ENCODE measurements at regions not wholly inside any gene's neighbourhood (a gene's known extent, or its start where the extent isn't known, plus 50 kb on each side); places are given as distances from the start of the nearest gene placed in this dataset.

GRCh38 chr14:83096092-83096491 is 1562.4 kb upstream of the SEL1L start:
- DNase-seq: no peak
- Histone ChIP-seq H3K27me3 (no peaks in the 10 kb centered on the region), H3K4me1 (no peaks in the 10 kb centered on the region), H3K9me3 (no peaks in the 10 kb centered on the region), H3K36me3 (no peaks in the 10 kb centered on the region), H3K4me3 (no peak overlapping the region), H3K27ac (no peak overlapping the region)
- WGBS, 2 donors (ENCODE audit: low coverage in 1 of 2): 64 to 65% methylated on average over 1 of the region's 1 CpG
- TF ChIP-seq POLR2AphosphoS5 (IDR thresholded peaks at IDR 0.05) (no peak), POLR2A (IDR thresholded peaks at IDR 0.05) (no peak), CTCF (IDR thresholded peaks at IDR 0.05) (no peak), EP300 (IDR thresholded peaks at IDR 0.05; ENCODE audit: low read depth) (no peak)
- in situ Hi-C loops (cut with MboI; ENCODE audit: low pct_ligation_motif_present in 1 of 4, low pct_unique_long_range_greater_than_20kb in 1 of 4, low sequenced_read_pairs in 3 of 4) (no loop called here), intact Hi-C loops (cut with DNase I; ENCODE audit: low total_unique reads) (no loop called here)

- 27 to 47% methylated on average over 1 of the region's 1 CpG for WGBS, 2 donors (ENCODE audit: low coverage in 1 of 2)
- Histone ChIP-seq H3K4me3 (no peak overlapping the region), H3K27ac (no peak overlapping the region), H3K36me3 (no peaks in the 10 kb centered on the region), H3K9me3 (no peaks in the 10 kb centered on the region), H3K4me1 (no peaks in the 10 kb centered on the region), H3K27me3 (no peaks in the 10 kb centered on the region)
- TF ChIP-seq POLR2A (IDR thresholded peaks at IDR 0.05): no peak
- TF ChIP-seq POLR2AphosphoS5 (IDR thresholded peaks at IDR 0.05): no peak
- TF ChIP-seq EP300 (IDR thresholded peaks at IDR 0.05; ENCODE audit: low read depth): no peak
- no peak for DNase-seq
- intact Hi-C loops (cut with DNase I; ENCODE audit: low total_unique reads): no loop called here
- in situ Hi-C loops (cut with MboI; ENCODE audit: low pct_ligation_motif_present in 1 of 4, low pct_unique_long_range_greater_than_20kb in 1 of 4, low sequenced_read_pairs in 3 of 4): no loop called here
Observed at GRCh38 chr14:83101846-83102245, 1568.2 kb upstream of the SEL1L start.

- intact Hi-C loops (cut with DNase I; ENCODE audit: low total_unique reads) (no loop called here), in situ Hi-C loops (cut with MboI; ENCODE audit: low pct_ligation_motif_present in 1 of 4, low pct_unique_long_range_greater_than_20kb in 1 of 4, low sequenced_read_pairs in 3 of 4) (no loop called here)
- Histone ChIP-seq H3K27ac (no peak overlapping the region), H3K36me3 (no peaks in the 10 kb centered on the region), H3K4me1 (no peaks in the 10 kb centered on the region), H3K9me3 (no peaks in the 10 kb centered on the region), H3K27me3 (no peaks in the 10 kb centered on the region), H3K4me3 (no peak overlapping the region)
- no peak for DNase-seq
- 86 to 93% methylated on average over 6 of the region's 6 CpGs for WGBS, 2 donors (ENCODE audit: low coverage in 1 of 2)
- TF ChIP-seq POLR2AphosphoS5 (IDR thresholded peaks at IDR 0.05) (no peak), CTCF (IDR thresholded peaks at IDR 0.05) (no peak), POLR2A (IDR thresholded peaks at IDR 0.05) (no peak), EP300 (IDR thresholded peaks at IDR 0.05; ENCODE audit: low read depth) (no peak)
Observed at GRCh38 chr14:83118029-83118428, 1584.4 kb upstream of the SEL1L start.

- in situ Hi-C loops (cut with MboI; ENCODE audit: low pct_ligation_motif_present in 1 of 4, low pct_unique_long_range_greater_than_20kb in 1 of 4, low sequenced_read_pairs in 3 of 4): no loop called here
- no peak for TF ChIP-seq POLR2A (IDR thresholded peaks at IDR 0.05)
Observed at GRCh38 chr14:83120187-83120586, 1586.5 kb upstream of the SEL1L start.

GRCh38 chr14:83126076-83126475 is 1592.4 kb upstream of the SEL1L start:
- in situ Hi-C loops (cut with MboI; ENCODE audit: low pct_ligation_motif_present in 1 of 4, low pct_unique_long_range_greater_than_20kb in 1 of 4, low sequenced_read_pairs in 3 of 4): no loop called here
- TF ChIP-seq EP300 (IDR thresholded peaks at IDR 0.05; ENCODE audit: low read depth): no peak
- Histone ChIP-seq H3K27ac (no peak overlapping the region), H3K4me1 (no peaks in the 10 kb centered on the region), H3K36me3 (no peaks in the 10 kb centered on the region), H3K9me3 (no peaks in the 10 kb centered on the region), H3K27me3 (no peaks in the 10 kb centered on the region), H3K4me3 (no peak overlapping the region)
- WGBS, 2 donors (ENCODE audit: low coverage in 1 of 2): 62 to 84% methylated on average over 4 of the region's 4 CpGs
- intact Hi-C loops (cut with DNase I; ENCODE audit: low total_unique reads): no loop called here
- DNase-seq: no peak

More at GRCh38 chr14:83120187-83120586, 1586.5 kb upstream of the SEL1L start:
- H3K27me3 ChIP-seq: no peaks in the 10 kb centered on the region
- no peak overlapping the region for H3K4me3 ChIP-seq
- no peak for DNase-seq
- 75 to 80% methylated on average over 2 of the region's 2 CpGs for WGBS, 2 donors (ENCODE audit: low coverage in 1 of 2)
- H3K9me3 ChIP-seq: no peaks in the 10 kb centered on the region
- H3K36me3 ChIP-seq: no peaks in the 10 kb centered on the region
- H3K4me1 ChIP-seq: no peaks in the 10 kb centered on the region
- H3K27ac ChIP-seq: no peak overlapping the region
- intact Hi-C loops (cut with DNase I; ENCODE audit: low total_unique reads): no loop called here

GRCh38 chr14:83128783-83129182 is 1595.1 kb upstream of the SEL1L start:
- no peak overlapping the region for H3K27ac ChIP-seq
- TF ChIP-seq POLR2A (IDR thresholded peaks at IDR 0.05): no peak
- no peak for TF ChIP-seq EP300 (IDR thresholded peaks at IDR 0.05; ENCODE audit: low read depth)
- TF ChIP-seq CTCF (IDR thresholded peaks at IDR 0.05): no peak
- no peak for TF ChIP-seq POLR2AphosphoS5 (IDR thresholded peaks at IDR 0.05)
- in situ Hi-C loops (cut with MboI; ENCODE audit: low pct_ligation_motif_present in 1 of 4, low pct_unique_long_range_greater_than_20kb in 1 of 4, low sequenced_read_pairs in 3 of 4): no loop called here
- H3K36me3 ChIP-seq: no peaks in the 10 kb centered on the region
- intact Hi-C loops (cut with DNase I; ENCODE audit: low total_unique reads): no loop called here
- DNase-seq: no peak
- H3K27me3 ChIP-seq: no peaks in the 10 kb centered on the region
- WGBS, 2 donors (ENCODE audit: low coverage in 1 of 2): 61 to 62% methylated on average over 4 of the region's 4 CpGs
- H3K9me3 ChIP-seq: no peaks in the 10 kb centered on the region
- no peaks in the 10 kb centered on the region for H3K4me1 ChIP-seq
- H3K4me3 ChIP-seq: no peak overlapping the region

All from transverse colon (tissue), 4 donors.